ENCODE measurements at regions not wholly inside any gene's neighbourhood (a gene's known extent, or its start where the extent isn't known, plus 50 kb on each side); places are given as distances from the start of the nearest gene placed in this dataset.
"Not testable (repeated sequence)": the region's sequence is repeated elsewhere in the genome, so short reads cannot be mapped to it uniquely, and the experiment has no call there.

GRCh38 chr1:149700677-149701567, 81.6 kb upstream of the FCGR1A start:
- TF ChIP-seq, protein P1, sequence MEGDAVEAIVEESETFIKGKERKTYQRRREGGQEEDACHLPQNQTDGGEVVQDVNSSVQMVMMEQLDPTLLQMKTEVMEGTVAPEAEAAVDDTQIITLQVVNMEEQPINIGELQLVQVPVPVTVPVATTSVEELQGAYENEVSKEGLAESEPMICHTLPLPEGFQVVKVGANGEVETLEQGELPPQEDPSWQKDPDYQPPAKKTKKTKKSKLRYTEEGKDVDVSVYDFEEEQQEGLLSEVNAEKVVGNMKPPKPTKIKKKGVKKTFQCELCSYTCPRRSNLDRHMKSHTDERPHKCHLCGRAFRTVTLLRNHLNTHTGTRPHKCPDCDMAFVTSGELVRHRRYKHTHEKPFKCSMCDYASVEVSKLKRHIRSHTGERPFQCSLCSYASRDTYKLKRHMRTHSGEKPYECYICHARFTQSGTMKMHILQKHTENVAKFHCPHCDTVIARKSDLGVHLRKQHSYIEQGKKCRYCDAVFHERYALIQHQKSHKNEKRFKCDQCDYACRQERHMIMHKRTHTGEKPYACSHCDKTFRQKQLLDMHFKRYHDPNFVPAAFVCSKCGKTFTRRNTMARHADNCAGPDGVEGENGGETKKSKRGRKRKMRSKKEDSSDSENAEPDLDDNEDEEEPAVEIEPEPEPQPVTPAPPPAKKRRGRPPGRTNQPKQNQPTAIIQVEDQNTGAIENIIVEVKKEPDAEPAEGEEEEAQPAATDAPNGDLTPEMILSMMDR (conservative IDR thresholded peaks at IDR 0.05; ENCODE audit: low read length) = not testable (repeated sequence)
- not testable (repeated sequence) for TF ChIP-seq EZH2phosphoT487 (IDR thresholded peaks at IDR 0.05; ENCODE audit: borderline replicate concordance)

Data from Loucy (cell line).